HepG2 (cell line): ENCODE measurements at regions not wholly inside any gene's neighbourhood (a gene's known extent, or its start where the extent isn't known, plus 50 kb on each side); places are given as distances from the start of the nearest gene placed in this dataset.

Experiments
- CREBL2 ChIP-seq: sonication (generic); formaldehyde crosslinking; IDR thresholded peaks from 2 replicates; pipeline ENCODE4 v1.8.1; 2023; ENCODE audit warnings: missing genetic modification reagents, mild to moderate bottlenecking, borderline replicate concordance
- ERF ChIP-seq: IDR thresholded peaks from 2 replicates; pipeline ENCODE4 v1.6.1; 2018; ENCODE audit warnings: missing biosample characterization, missing genetic modification reagents
- FOSL2 ChIP-seq: sonication (generic); formaldehyde crosslinking; IDR thresholded peaks from 2 replicates; pipeline ENCODE4 v1.4.0; 2020; ENCODE audit warnings: missing genetic modification reagents
- IRX3 ChIP-seq: sonication (generic); formaldehyde crosslinking; IDR thresholded peaks from 2 replicates; pipeline ENCODE4 v1.8.1; 2023; ENCODE audit warnings: mild to moderate bottlenecking, low read depth, missing genetic modification reagents, borderline replicate concordance
- KDM5A ChIP-seq: fragments of 200-600 bp; sonication (generic); IDR thresholded peaks from 2 replicates; pipeline ENCODE4 v1.7.0; 2018; ENCODE audit warnings: antibody characterized with exemption, mild to moderate bottlenecking, low read length, borderline replicate concordance
- KLF12 ChIP-seq: sonication (generic); formaldehyde crosslinking; IDR thresholded peaks from 2 replicates; pipeline ENCODE4 v1.4.0; 2020; ENCODE audit warnings: missing genetic modification reagents, borderline replicate concordance
- PHF8 ChIP-seq: sonication (generic); formaldehyde crosslinking; IDR thresholded peaks from 2 replicates; pipeline ENCODE4 v1.5.0; 2020; ENCODE audit warnings: missing genetic modification reagents
- POLR2G ChIP-seq: fragments of 200-400 bp; formaldehyde crosslinking; IDR thresholded peaks from 2 replicates; pipeline ENCODE4 v1.6.1; 2018; ENCODE audit warnings: mild to moderate bottlenecking, low read depth, low read length, moderate library complexity
- PRDM15 ChIP-seq: sonication (generic); formaldehyde crosslinking; IDR thresholded peaks from 2 replicates; pipeline ENCODE4 v1.4.0; 2020; ENCODE audit warnings: missing genetic modification reagents
- RBFOX2 ChIP-seq: fragments of 200-400 bp; formaldehyde crosslinking; IDR thresholded peaks from 2 replicates; pipeline ENCODE4 v1.6.1; 2017; ENCODE audit warnings: low read depth, mild to moderate bottlenecking, low read length
- TEAD2 ChIP-seq: sonication (generic); formaldehyde crosslinking; IDR thresholded peaks from 2 replicates; pipeline ENCODE4 v1.9.0; 2021; ENCODE audit warnings: missing genetic modification reagents
- TEAD3 ChIP-seq: optimal IDR thresholded peaks from 2 replicates; pipeline ENCODE3; 2016; ENCODE audit warnings: borderline replicate concordance
- YEATS2 ChIP-seq: sonication (generic); formaldehyde crosslinking; IDR thresholded peaks from 2 replicates; pipeline ENCODE4 v1.4.0; 2020; ENCODE audit warnings: missing genetic modification reagents, borderline replicate concordance
- ZNF121 ChIP-seq: sonication (generic); formaldehyde crosslinking; IDR thresholded peaks from 2 replicates; pipeline ENCODE4 v1.5.0; 2020; ENCODE audit warnings: mild to moderate bottlenecking, missing genetic modification reagents
- TF ChIP-seq, protein P1 (sequence below): sonication (generic); formaldehyde crosslinking; IDR thresholded peaks from 2 replicates; pipeline ENCODE4 v1.8.0; 2022; ENCODE audit warnings: mild to moderate bottlenecking, missing genetic modification reagents, borderline replicate concordance
- TF ChIP-seq, protein P2 (sequence below): sonication (generic); formaldehyde crosslinking; IDR thresholded peaks from 2 replicates; pipeline ENCODE4 v1.8.0; 2022; ENCODE audit warnings: mild to moderate bottlenecking, missing genetic modification reagents
- TF ChIP-seq, protein P3 (sequence below): sonication (generic); formaldehyde crosslinking; IDR thresholded peaks from 2 replicates; pipeline ENCODE4 v1.8.1; 2023; ENCODE audit warnings: mild to moderate bottlenecking, inconsistent platforms, moderate library complexity, missing genetic modification reagents, borderline replicate concordance
- TF ChIP-seq, protein P4 (sequence below): sonication (generic); formaldehyde crosslinking; IDR thresholded peaks from 2 replicates; pipeline ENCODE4 v1.5.1; 2020; ENCODE audit warnings: missing genetic modification reagents, mild to moderate bottlenecking, borderline replicate concordance

DNA sequence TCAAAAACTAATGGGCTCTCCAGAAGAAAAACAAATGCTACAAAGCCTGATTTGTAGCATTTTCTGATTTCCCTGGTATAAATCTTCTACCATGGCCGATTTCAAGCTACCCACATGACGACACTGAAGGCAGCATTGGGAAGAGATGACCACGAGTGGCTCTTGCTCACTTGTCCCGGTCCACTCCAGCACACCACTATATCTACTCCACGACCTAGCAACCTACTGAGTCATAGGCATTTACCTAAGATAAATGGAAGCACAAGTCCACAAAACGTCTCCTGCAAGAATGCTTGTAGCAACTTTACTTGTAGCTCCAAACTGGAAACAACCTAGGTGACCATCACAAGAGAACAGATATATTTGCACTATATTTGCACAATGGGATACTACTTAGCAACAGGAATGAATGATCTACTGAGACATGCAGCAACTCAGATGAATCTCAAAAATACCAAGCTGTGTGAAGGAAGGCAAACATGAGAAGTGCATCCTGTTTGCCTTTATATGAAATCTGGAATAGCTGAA lies 60.8 kb upstream of the HES1 start (continued):
- TF ChIP-seq, protein P1, sequence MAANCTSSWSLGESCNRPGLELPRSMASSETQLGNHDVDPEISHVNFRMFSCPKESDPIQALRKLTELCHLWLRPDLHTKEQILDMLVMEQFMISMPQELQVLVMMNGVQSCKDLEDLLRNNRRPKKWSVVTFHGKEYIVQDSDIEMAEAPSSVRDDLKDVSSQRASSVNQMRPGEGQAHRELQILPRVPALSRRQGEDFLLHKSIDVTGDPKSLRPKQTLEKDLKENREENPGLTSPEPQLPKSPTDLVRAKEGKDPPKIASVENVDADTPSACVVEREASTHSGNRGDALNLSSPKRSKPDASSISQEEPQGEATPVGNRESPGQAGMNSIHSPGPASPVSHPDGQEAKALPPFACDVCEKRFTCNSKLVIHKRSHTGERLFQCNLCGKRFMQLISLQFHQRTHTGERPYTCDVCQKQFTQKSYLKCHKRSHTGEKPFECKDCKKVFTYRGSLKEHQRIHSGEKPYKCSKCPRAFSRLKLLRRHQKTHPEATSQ (CRISPR knock-in tag), result 0 out of 2 replicates have a peak, but pooled peaks have one; percentile 17
- TF ChIP-seq CREBL2 (no peak), TEAD3 (no peak), PHF8 (no peak), POLR2G (no peak), ERF (CRISPR knock-in tag) (no peak), TEAD2 (CRISPR knock-in tag) (no peak), YEATS2 (CRISPR knock-in tag) (no peak), KDM5A (no peak), PRDM15 (no peak), KLF12 (CRISPR knock-in tag) (no peak), IRX3 (CRISPR knock-in tag) (no peak), FOSL2 (0 out of 2 replicates have a peak, but pooled peaks have one; percentile 5), ZNF121 (CRISPR knock-in tag) (peak; percentile 85), RBFOX2 (no peak)
- TF ChIP-seq, protein P2, sequence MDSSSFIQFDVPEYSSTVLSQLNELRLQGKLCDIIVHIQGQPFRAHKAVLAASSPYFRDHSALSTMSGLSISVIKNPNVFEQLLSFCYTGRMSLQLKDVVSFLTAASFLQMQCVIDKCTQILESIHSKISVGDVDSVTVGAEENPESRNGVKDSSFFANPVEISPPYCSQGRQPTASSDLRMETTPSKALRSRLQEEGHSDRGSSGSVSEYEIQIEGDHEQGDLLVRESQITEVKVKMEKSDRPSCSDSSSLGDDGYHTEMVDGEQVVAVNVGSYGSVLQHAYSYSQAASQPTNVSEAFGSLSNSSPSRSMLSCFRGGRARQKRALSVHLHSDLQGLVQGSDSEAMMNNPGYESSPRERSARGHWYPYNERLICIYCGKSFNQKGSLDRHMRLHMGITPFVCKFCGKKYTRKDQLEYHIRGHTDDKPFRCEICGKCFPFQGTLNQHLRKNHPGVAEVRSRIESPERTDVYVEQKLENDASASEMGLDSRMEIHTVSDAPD (CRISPR knock-in tag), result no peak
- TF ChIP-seq, protein P3, sequence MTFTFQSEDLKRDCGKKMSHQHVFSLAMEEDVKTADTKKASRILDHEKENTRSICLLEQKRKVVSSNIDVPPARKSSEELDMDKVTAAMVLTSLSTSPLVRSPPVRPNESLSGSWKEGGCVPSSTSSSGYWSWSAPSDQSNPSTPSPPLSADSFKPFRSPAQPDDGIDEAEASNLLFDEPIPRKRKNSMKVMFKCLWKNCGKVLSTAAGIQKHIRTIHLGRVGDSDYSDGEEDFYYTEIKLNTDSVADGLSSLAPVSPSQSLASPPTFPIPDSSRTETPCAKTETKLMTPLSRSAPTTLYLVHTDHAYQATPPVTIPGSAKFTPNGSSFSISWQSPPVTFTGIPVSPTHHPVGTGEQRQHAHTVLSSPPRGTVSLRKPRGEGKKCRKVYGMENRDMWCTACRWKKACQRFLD (CRISPR knock-in tag), result no peak
- TF ChIP-seq, protein P4, sequence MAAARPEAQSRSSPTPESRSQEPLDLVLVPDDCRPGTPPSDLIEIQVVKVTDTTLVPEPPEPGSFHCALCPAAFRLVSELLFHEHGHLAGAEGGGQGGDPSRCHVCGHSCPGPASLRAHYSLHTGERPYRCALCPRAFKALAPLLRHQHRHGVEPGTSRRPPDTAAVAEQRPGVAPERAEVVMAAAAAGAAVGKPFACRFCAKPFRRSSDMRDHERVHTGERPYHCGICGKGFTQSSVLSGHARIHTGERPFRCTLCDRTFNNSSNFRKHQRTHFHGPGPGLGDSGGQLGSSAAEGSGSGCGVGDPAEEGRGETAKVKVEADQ (CRISPR knock-in tag), result no peak
- TF ChIP-seq, all 625 proteins: peak for 4
